ENCODE measurements at regions not wholly inside any gene's neighbourhood (a gene's known extent, or its start where the extent isn't known, plus 50 kb on each side); places are given as distances from the start of the nearest gene placed in this dataset.
A peak's percentile ranks its signal among the peaks of the same experiment; 100 is the strongest.

GRCh38 chr18:24937639-24938275 is 414.2 kb downstream of the ZNF521 start:
- DNase-seq (ENCODE audit: low spot score), result peak; percentile 9

GRCh38 chr18:24940416-24940815 is 411.6 kb downstream of the ZNF521 start:
- DNase-seq (ENCODE audit: low spot score), result no peak

GRCh38 chr18:24941174-24941951 is 410.6 kb downstream of the ZNF521 start:
- no peak for DNase-seq (ENCODE audit: low spot score)

- no peak for DNase-seq (ENCODE audit: low spot score)
Measured at GRCh38 chr18:24942144-24942543, 409.8 kb downstream of the ZNF521 start.

GRCh38 chr18:24947521-24948305 is 404.3 kb downstream of the ZNF521 start:
- no peak for DNase-seq (ENCODE audit: low spot score)

GRCh38 chr18:24949908-24950307 is 402.1 kb downstream of the ZNF521 start:
- DNase-seq (ENCODE audit: low spot score), result no peak

- DNase-seq (ENCODE audit: low spot score), result no peak
Measured at GRCh38 chr18:24954341-24954740, 397.6 kb downstream of the ZNF521 start.

GRCh38 chr18:24958001-24958400 is 394.0 kb downstream of the ZNF521 start:
- DNase-seq (ENCODE audit: low spot score), result no peak

- DNase-seq (ENCODE audit: low spot score), result no peak
Measured at GRCh38 chr18:24959051-24959476, 392.9 kb downstream of the ZNF521 start.

GRCh38 chr18:24964216-24964615 is 387.8 kb downstream of the ZNF521 start:
- DNase-seq (ENCODE audit: low spot score), result no peak

- no peak for DNase-seq (ENCODE audit: low spot score)
Measured at GRCh38 chr18:24968238-24968775, 383.7 kb downstream of the ZNF521 start.

- DNase-seq (ENCODE audit: low spot score), result no peak
Measured at GRCh38 chr18:24972577-24972976, 379.4 kb downstream of the ZNF521 start.

- DNase-seq (ENCODE audit: low spot score), result no peak
Measured at GRCh38 chr18:24974431-24974830, 377.5 kb downstream of the ZNF521 start.

GRCh38 chr18:24975496-24976372 is 376.2 kb downstream of the ZNF521 start:
- DNase-seq (ENCODE audit: low spot score), result no peak

- DNase-seq (ENCODE audit: low spot score), result no peak
Measured at GRCh38 chr18:24976502-24976901, 375.5 kb downstream of the ZNF521 start.

- no peak for DNase-seq (ENCODE audit: low spot score)
Measured at GRCh38 chr18:24979235-24979634, 372.7 kb downstream of the ZNF521 start.

GRCh38 chr18:24982831-24983230 is 369.1 kb downstream of the ZNF521 start:
- no peak for DNase-seq (ENCODE audit: low spot score)

- no peak for DNase-seq (ENCODE audit: low spot score)
Measured at GRCh38 chr18:24983566-24984139, 368.3 kb downstream of the ZNF521 start.

- no peak for DNase-seq (ENCODE audit: low spot score)
Measured at GRCh38 chr18:24985586-24985985, 366.4 kb downstream of the ZNF521 start.

- DNase-seq (ENCODE audit: low spot score), result no peak
Measured at GRCh38 chr18:24986666-24987302, 365.2 kb downstream of the ZNF521 start.

Data from putamen (tissue), 1 donor.